PFSK-1 (cell line): ENCODE measurements at regions not wholly inside any gene's neighbourhood (a gene's known extent, or its start where the extent isn't known, plus 50 kb on each side); places are given as distances from the start of the nearest gene placed in this dataset.

Experiments used
- FOXP2 ChIP-seq: optimal IDR thresholded peaks from 2 replicates; pipeline ENCODE3; 2011; ENCODE audit warnings: borderline replicate concordance, control low read depth, inconsistent platforms; ENCODE audit not compliant: insufficient read depth; ENCODE audit errors: extremely low read length, extremely low read depth
- POLR2AphosphoS5 ChIP-seq: IDR thresholded peaks from 2 replicates; pipeline ENCODE4 v1.6.1; 2012; ENCODE audit warnings: low read depth, mild to moderate bottlenecking, control low read depth, low read length, moderate library complexity
- SIN3A ChIP-seq: IDR thresholded peaks from 2 replicates; pipeline ENCODE4 v1.6.1; 2012; ENCODE audit warnings: mild to moderate bottlenecking, low read length, moderate library complexity, borderline replicate concordance; ENCODE audit not compliant: insufficient read depth
- TAF1 ChIP-seq: IDR thresholded peaks from 2 replicates; pipeline ENCODE4 v1.6.1; 2012; ENCODE audit warnings: low read length, control low read depth, borderline replicate concordance; ENCODE audit not compliant: insufficient read depth
- TF ChIP-seq, protein P1 (sequence below), 2 experiments: IDR thresholded peaks; 2 replicates each; pipeline versions ENCODE4 v1.6.1 to v1.8.0; 2011 to 2012; ENCODE audit warnings: low read depth in 2 of 2, low read length in 2 of 2, control low read depth in 1 of 2, inconsistent platforms in 1 of 2, mild to moderate bottlenecking in 1 of 2, moderate library complexity in 1 of 2; ENCODE audit not compliant: insufficient read depth in 1 of 2

DNA sequence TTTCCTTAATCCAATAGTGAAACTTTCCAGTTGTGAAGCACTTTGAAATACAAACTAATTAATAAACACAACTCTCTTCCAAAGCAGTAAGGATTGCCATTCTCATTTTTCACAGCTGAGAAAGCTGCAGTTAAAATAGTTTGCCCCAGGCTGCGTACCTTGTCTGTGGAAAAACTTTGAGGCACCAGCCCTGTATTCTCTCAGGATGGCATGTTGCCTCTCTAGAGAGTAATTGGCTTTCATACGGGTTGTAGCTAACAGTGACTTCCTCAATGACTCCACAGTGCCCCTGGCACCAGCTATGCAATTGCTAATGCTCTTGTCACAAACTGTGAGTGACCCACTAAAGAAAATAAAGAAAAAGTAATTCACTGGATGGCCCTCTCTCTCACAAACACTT is 345.7 kb downstream of the MTX2 start:
- no peak for TF ChIP-seq POLR2AphosphoS5
- TF ChIP-seq TAF1: no peak
- TF ChIP-seq SIN3A: no peak
- TF ChIP-seq, protein P1, sequence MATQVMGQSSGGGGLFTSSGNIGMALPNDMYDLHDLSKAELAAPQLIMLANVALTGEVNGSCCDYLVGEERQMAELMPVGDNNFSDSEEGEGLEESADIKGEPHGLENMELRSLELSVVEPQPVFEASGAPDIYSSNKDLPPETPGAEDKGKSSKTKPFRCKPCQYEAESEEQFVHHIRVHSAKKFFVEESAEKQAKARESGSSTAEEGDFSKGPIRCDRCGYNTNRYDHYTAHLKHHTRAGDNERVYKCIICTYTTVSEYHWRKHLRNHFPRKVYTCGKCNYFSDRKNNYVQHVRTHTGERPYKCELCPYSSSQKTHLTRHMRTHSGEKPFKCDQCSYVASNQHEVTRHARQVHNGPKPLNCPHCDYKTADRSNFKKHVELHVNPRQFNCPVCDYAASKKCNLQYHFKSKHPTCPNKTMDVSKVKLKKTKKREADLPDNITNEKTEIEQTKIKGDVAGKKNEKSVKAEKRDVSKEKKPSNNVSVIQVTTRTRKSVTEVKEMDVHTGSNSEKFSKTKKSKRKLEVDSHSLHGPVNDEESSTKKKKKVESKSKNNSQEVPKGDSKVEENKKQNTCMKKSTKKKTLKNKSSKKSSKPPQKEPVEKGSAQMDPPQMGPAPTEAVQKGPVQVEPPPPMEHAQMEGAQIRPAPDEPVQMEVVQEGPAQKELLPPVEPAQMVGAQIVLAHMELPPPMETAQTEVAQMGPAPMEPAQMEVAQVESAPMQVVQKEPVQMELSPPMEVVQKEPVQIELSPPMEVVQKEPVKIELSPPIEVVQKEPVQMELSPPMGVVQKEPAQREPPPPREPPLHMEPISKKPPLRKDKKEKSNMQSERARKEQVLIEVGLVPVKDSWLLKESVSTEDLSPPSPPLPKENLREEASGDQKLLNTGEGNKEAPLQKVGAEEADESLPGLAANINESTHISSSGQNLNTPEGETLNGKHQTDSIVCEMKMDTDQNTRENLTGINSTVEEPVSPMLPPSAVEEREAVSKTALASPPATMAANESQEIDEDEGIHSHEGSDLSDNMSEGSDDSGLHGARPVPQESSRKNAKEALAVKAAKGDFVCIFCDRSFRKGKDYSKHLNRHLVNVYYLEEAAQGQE (IDR thresholded peaks at IDR 0.05; ENCODE audit: insufficient read depth in 1 of 2, low read depth in 2 of 2, low read length in 2 of 2): no peak
- TF ChIP-seq FOXP2: no peak
